Endothelial cell of umbilical vein (primary cell): ENCODE measurements at regions not wholly inside any gene's neighbourhood (a gene's known extent, or its start where the extent isn't known, plus 50 kb on each side); places are given as distances from the start of the nearest gene placed in this dataset.

Experiments used
- BruUV-seq: library from RNA; stranded (reverse); fragments of 400-500 nt; replicated peaks from 2 replicates; lab custom pipeline; 2021; lab: Mats Ljungman, UMichigan
- CTCF ChIA-PET: fragments of 300-600, 350-600 bp; sonication (Branson Sonifier 250); formaldehyde crosslinking; loops from one replicate; lab custom pipeline; 2021; ENCODE audit warnings: antibody characterized with exemption, inconsistent platforms; lab: Charles Lee
- POLR2A ChIA-PET: fragments of 300-600, 350-600 bp; sonication (Branson Sonifier 250); formaldehyde crosslinking; loops from one replicate; lab custom pipeline; 2021; ENCODE audit warnings: antibody characterized with exemption, inconsistent platforms; lab: Charles Lee
- DNase-seq: peaks from one replicate; pipeline ENCODE4 v3.0.0-alpha.2; 2011; ENCODE audit warnings: low read depth, low spot score
- FAIRE-seq: peaks from 2 replicates; lab custom pipeline; 2011; peaks lifted over from hg19 to GRCh38; lab: Jason Lieb, UNC
- H2AFZ ChIP-seq: 2 replicates; pipeline ENCODE4 v1.6.0; 2012; ENCODE audit warnings: low read depth, low read length, control low read depth, inconsistent platforms
- H3K27ac ChIP-seq: 2 replicates; pipeline ENCODE4 v1.5.1; 2011; ENCODE audit warnings: low read depth, mild to moderate bottlenecking, control low read depth, low read length, moderate library complexity; ENCODE audit not compliant: insufficient read depth
- H3K27me3 ChIP-seq, 2 experiments: 2 replicates each; pipeline versions ENCODE4 v1.6.0 to v1.6.1; 2011; ENCODE audit warnings: low read length in 2 of 2, mixed read lengths in 1 of 2; ENCODE audit not compliant: control insufficient read depth in 2 of 2, insufficient read depth in 2 of 2
- H3K36me3 ChIP-seq, 2 experiments: 2 replicates in 1 of 2; 3 replicates in 1 of 2; pipeline ENCODE4 v1.5.1; 2011; ENCODE audit warnings: low read length in 2 of 2, mild to moderate bottlenecking in 1 of 2, moderate library complexity in 1 of 2; ENCODE audit not compliant: control insufficient read depth in 2 of 2, insufficient read depth in 2 of 2; ENCODE audit errors: extremely low read depth in 1 of 2
- H3K4me1 ChIP-seq: 3 replicates; pipeline ENCODE4 v1.5.1; 2011; ENCODE audit warnings: mild to moderate bottlenecking, low read length; ENCODE audit not compliant: control insufficient read depth, insufficient read depth; ENCODE audit errors: extremely low read depth
- H3K4me2 ChIP-seq: 2 replicates; pipeline ENCODE4 v1.6.1; 2011; ENCODE audit warnings: low read length, control low read depth, mixed read lengths; ENCODE audit not compliant: insufficient read depth
- H3K4me3 ChIP-seq, 3 experiments: fragments of 200-600 bp in 1 of 3; sonication (generic), shearing (Covaris generic) in 1 of 3; replicated peaks in 1 of 3; 2 replicates each; pipeline ENCODE4 v1.5.1; 2011 to 2016; ENCODE audit warnings: control low read depth in 3 of 3, low read length in 3 of 3, mild to moderate bottlenecking in 2 of 3, inconsistent platforms in 1 of 3, low read depth in 1 of 3, moderate library complexity in 1 of 3; ENCODE audit not compliant: insufficient read depth in 1 of 3
- H3K79me2 ChIP-seq: 2 replicates; pipeline ENCODE4 v1.6.0; 2012; ENCODE audit warnings: low read length, inconsistent platforms; ENCODE audit not compliant: control insufficient read depth, insufficient read depth
- H3K9ac ChIP-seq: replicated peaks from 2 replicates; pipeline ENCODE3; 2011; ENCODE audit warnings: low read length, control low read depth; ENCODE audit not compliant: insufficient read depth; ENCODE audit errors: extremely low read depth
- H3K9me1 ChIP-seq: replicated peaks from 3 replicates; pipeline ENCODE4 v1.6.0; 2011; ENCODE audit warnings: mild to moderate bottlenecking, low read length; ENCODE audit not compliant: control insufficient read depth, insufficient read depth; ENCODE audit errors: extremely low read depth
- H3K9me3 ChIP-seq: replicated peaks from 2 replicates; pipeline ENCODE4 v1.5.1; 2012; ENCODE audit warnings: low read length, inconsistent platforms; ENCODE audit not compliant: control insufficient read depth, insufficient read depth
- H4K20me1 ChIP-seq: replicated peaks from 2 replicates; pipeline ENCODE3; 2011; ENCODE audit warnings: mild to moderate bottlenecking, low read length; ENCODE audit not compliant: control insufficient read depth, insufficient read depth; ENCODE audit errors: extremely low read depth
- CTCF ChIP-seq, 2 donors: IDR thresholded peaks; 1 replicate in 1 of 2; 2 replicates in 1 of 2; pipeline ENCODE4 v1.5.1; 2011; ENCODE audit warnings: low read length in 2 of 2, mild to moderate bottlenecking in 2 of 2, moderate library complexity in 2 of 2, control low read depth in 1 of 2, inconsistent platforms in 1 of 2, low read depth in 1 of 2; ENCODE audit not compliant: insufficient read depth in 1 of 2; ENCODE audit errors: extremely low read depth in 1 of 2
- EZH2 ChIP-seq: IDR thresholded peaks from 2 replicates; pipeline ENCODE4 v1.6.1; 2012; ENCODE audit warnings: borderline replicate concordance, low read depth, mild to moderate bottlenecking, moderate library complexity, low read length, inconsistent platforms; ENCODE audit not compliant: severe bottlenecking
- FOS ChIP-seq: IDR thresholded peaks from 2 replicates; pipeline ENCODE4 v1.6.1; 2011; ENCODE audit warnings: mild to moderate bottlenecking, low read length, moderate library complexity, borderline replicate concordance; ENCODE audit not compliant: insufficient read depth
- GATA2 ChIP-seq: IDR thresholded peaks from 2 replicates; pipeline ENCODE4 v1.7.0; 2011; ENCODE audit warnings: low read depth, mild to moderate bottlenecking, moderate library complexity, mixed read lengths, low read length; ENCODE audit not compliant: insufficient read length, insufficient read depth
- JUN ChIP-seq: IDR thresholded peaks from 2 replicates; pipeline ENCODE4 v1.6.1; 2011; ENCODE audit warnings: borderline replicate concordance, low read depth; ENCODE audit not compliant: insufficient read length, insufficient read depth
- MAX ChIP-seq: IDR thresholded peaks from 2 replicates; pipeline ENCODE4 v1.6.1; 2011; ENCODE audit not compliant: insufficient read depth, insufficient read length
- MYC ChIP-seq: IDR thresholded peaks from one replicate; pipeline ENCODE4 v1.6.1; 2011; ENCODE audit warnings: mild to moderate bottlenecking, low read depth, low read length
- POLR2A ChIP-seq: IDR thresholded peaks from 2 replicates; pipeline ENCODE4 v1.6.1; 2012; ENCODE audit warnings: low read depth, mild to moderate bottlenecking, control low read depth, low read length
- POLR2AphosphoS5 ChIP-seq: IDR thresholded peaks from 2 replicates; pipeline ENCODE4 v1.6.1; 2012; ENCODE audit warnings: low read depth, mild to moderate bottlenecking, control low read depth, low read length, moderate library complexity; ENCODE audit not compliant: insufficient read depth
- dilution Hi-C: fragments of 300-500 bp; cut with MboI; formaldehyde crosslinking; loops from one replicate; pipeline ENCODE4 v1.15.0; 2019; ENCODE audit warnings: low sequenced_read_pairs; ENCODE audit not compliant: extremely low pct_ligation_motif_present
- intact Hi-C: fragments of 100-400 bp; cut with micrococcal nuclease; formaldehyde crosslinking; loops from one replicate; pipeline ENCODE4 v1.10.0; 2022

- BruUV-seq = no TSS peak
Observed at GRCh38 chrX:149267878-149268813, 237.0 kb downstream of the IDS start.

More at GRCh38 chrX:149267878-149268813, 237.0 kb downstream of the IDS start:
- dilution Hi-C loops = no loop called here
- no peaks in the 10 kb centered on the region for H3K4me1 ChIP-seq
- H4K20me1 ChIP-seq = no peaks in the 10 kb centered on the region
- no peak overlapping the region for H3K4me3 ChIP-seq
- H3K4me2 ChIP-seq = no peak overlapping the region
- H3K9ac ChIP-seq = no peak overlapping the region
- no peaks in the 10 kb centered on the region for H3K9me1 ChIP-seq
- TF ChIP-seq EZH2 (no peak), MYC (no peak), POLR2A (no peak), MAX (no peak), POLR2AphosphoS5 (no peak), GATA2 (no peak), CTCF (IDR thresholded peaks at IDR 0.05; ENCODE audit: extremely low read depth in 1 of 2, insufficient read depth in 1 of 2, low read depth in 1 of 2, low read length in 2 of 2) (no peak), JUN (no peak), FOS (no peak)
- ChIA-PET CTCF (no interaction called here), POLR2A (no interaction called here)
- DNase-seq (no peak), FAIRE-seq (no peak)
- H2AFZ ChIP-seq = no peak overlapping the region
- intact Hi-C loops = no loop called here
- H3K27me3 ChIP-seq = no peaks in the 10 kb centered on the region
- H3K27ac ChIP-seq = no peak overlapping the region
- H3K9me3 ChIP-seq = no peaks in the 10 kb centered on the region
- H3K36me3 ChIP-seq = no peaks in the 10 kb centered on the region
- no peaks in the 10 kb centered on the region for H3K79me2 ChIP-seq
